Osteocyte (in vitro differentiated cells): ENCODE measurements at regions not wholly inside any gene's neighbourhood (a gene's known extent, or its start where the extent isn't known, plus 50 kb on each side); places are given as distances from the start of the nearest gene placed in this dataset.

ENCODE experiments used
- DNase-seq: peaks from one replicate; pipeline ENCODE4 v3.0.0; 2021; ENCODE audit warnings: mixed read lengths; ENCODE audit not compliant: unreplicated experiment; ENCODE audit errors: extremely low spot score
- H3K27ac Mint-ChIP-seq: one replicate; pipeline ENCODE4 v1.8.0; 2021; ENCODE audit warnings: mild to moderate bottlenecking, mixed read lengths; ENCODE audit not compliant: unreplicated experiment
- H3K27me3 Mint-ChIP-seq: one replicate; pipeline ENCODE4 v1.8.0; 2021; ENCODE audit warnings: mixed read lengths; ENCODE audit not compliant: unreplicated experiment
- H3K36me3 Mint-ChIP-seq: one replicate; pipeline ENCODE4 v1.8.0; 2021; ENCODE audit warnings: mixed read lengths; ENCODE audit not compliant: unreplicated experiment
- H3K4me1 Mint-ChIP-seq: one replicate; pipeline ENCODE4 v1.8.0; 2021; ENCODE audit warnings: mixed read lengths; ENCODE audit not compliant: unreplicated experiment
- H3K4me3 Mint-ChIP-seq: one replicate; pipeline ENCODE4 v1.8.0; 2021; ENCODE audit warnings: mild to moderate bottlenecking, moderate library complexity, mixed read lengths; ENCODE audit not compliant: unreplicated experiment
- H3K9me3 Mint-ChIP-seq: one replicate; pipeline ENCODE4 v1.8.0; 2021; ENCODE audit warnings: mixed read lengths; ENCODE audit not compliant: unreplicated experiment
- TF ChIP-seq, protein P1 (sequence below): fragments of 200-600 bp; sonication (generic); IDR thresholded peaks from 2 replicates; pipeline ENCODE4 v1.5.0; 2021; ENCODE audit warnings: antibody characterized with exemption, mild to moderate bottlenecking, moderate library complexity

- Mint-ChIP-seq H3K4me3 (no peak overlapping the region), H3K36me3 (no peaks in the 10 kb centered on the region), H3K9me3 (no peaks in the 10 kb centered on the region), H3K4me1 (no peaks in the 10 kb centered on the region), H3K27me3 (peaks cover 5% of the 10 kb centered on the region), H3K27ac (no peak overlapping the region)
- TF ChIP-seq, protein P1, sequence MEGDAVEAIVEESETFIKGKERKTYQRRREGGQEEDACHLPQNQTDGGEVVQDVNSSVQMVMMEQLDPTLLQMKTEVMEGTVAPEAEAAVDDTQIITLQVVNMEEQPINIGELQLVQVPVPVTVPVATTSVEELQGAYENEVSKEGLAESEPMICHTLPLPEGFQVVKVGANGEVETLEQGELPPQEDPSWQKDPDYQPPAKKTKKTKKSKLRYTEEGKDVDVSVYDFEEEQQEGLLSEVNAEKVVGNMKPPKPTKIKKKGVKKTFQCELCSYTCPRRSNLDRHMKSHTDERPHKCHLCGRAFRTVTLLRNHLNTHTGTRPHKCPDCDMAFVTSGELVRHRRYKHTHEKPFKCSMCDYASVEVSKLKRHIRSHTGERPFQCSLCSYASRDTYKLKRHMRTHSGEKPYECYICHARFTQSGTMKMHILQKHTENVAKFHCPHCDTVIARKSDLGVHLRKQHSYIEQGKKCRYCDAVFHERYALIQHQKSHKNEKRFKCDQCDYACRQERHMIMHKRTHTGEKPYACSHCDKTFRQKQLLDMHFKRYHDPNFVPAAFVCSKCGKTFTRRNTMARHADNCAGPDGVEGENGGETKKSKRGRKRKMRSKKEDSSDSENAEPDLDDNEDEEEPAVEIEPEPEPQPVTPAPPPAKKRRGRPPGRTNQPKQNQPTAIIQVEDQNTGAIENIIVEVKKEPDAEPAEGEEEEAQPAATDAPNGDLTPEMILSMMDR, result no peak
- DNase-seq, result peak; percentile 76
Observed at GRCh38 chr2:864501-865106, 86.0 kb upstream of the SNTG2 start.

DNA sequence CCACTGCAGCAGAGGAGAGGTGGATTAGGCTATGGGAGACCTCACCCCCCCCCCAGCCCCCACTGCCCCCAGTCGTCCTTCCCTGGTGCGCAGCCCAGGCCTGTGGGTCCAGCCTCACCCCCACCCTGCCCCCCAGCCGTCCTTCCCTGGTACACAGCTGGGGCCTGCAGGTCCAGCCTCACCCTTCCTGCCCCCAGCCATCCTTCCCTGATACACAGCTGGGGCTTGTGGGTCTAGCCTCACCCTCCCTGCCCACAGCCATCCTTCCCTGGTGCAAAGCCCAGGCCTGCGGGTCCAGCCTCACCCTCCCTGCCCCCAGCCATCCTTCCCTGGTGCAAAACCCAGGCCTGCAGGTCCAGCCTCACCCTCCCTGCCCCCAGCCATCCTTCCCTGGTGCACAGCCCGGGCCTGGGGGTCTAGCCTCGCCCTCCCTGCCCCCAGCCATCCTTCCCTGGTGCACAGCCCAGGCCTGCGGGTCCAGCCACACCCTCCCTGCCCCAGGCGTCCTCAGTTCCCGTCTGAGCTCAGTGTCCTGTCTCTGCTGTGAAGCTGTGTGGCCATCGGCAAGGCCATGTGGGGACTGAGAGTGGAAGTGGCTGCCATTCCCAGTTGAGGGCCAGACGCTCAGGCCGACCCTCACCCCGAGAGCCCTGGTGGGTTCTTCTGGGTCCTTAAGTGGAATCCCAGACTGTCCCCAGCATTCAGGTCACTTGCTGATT lies 86.8 kb upstream of the SNTG2 start:
- H3K4me1 Mint-ChIP-seq, result no peaks in the 10 kb centered on the region
- H3K4me3 Mint-ChIP-seq, result no peak overlapping the region
- TF ChIP-seq, protein P1, result no peak
- peak; percentile 75 for DNase-seq
- no peaks in the 10 kb centered on the region for H3K36me3 Mint-ChIP-seq
- H3K27ac Mint-ChIP-seq, result no peak overlapping the region
- no peaks in the 10 kb centered on the region for H3K9me3 Mint-ChIP-seq
- H3K27me3 Mint-ChIP-seq, result peaks cover 5% of the 10 kb centered on the region

- no peaks in the 10 kb centered on the region for H3K4me1 Mint-ChIP-seq
- no peak overlapping the region for H3K4me3 Mint-ChIP-seq
- peak; percentile 80 for DNase-seq
- H3K9me3 Mint-ChIP-seq, result no peaks in the 10 kb centered on the region
- TF ChIP-seq, protein P1, result no peak
- H3K27ac Mint-ChIP-seq, result no peak overlapping the region
- H3K27me3 Mint-ChIP-seq, result peaks cover 5% of the 10 kb centered on the region
- H3K36me3 Mint-ChIP-seq, result no peaks in the 10 kb centered on the region
Observed at GRCh38 chr2:862731-863466, 87.8 kb upstream of the SNTG2 start.

GRCh38 chr2:862355-862687 lies 88.3 kb upstream of the SNTG2 start:
- H3K27me3 Mint-ChIP-seq, result no peaks in the 10 kb centered on the region
- H3K4me1 Mint-ChIP-seq, result no peaks in the 10 kb centered on the region
- H3K36me3 Mint-ChIP-seq, result no peaks in the 10 kb centered on the region
- TF ChIP-seq, protein P1, result no peak
- no peak overlapping the region for H3K27ac Mint-ChIP-seq
- no peaks in the 10 kb centered on the region for H3K9me3 Mint-ChIP-seq
- peak; percentile 71 for DNase-seq
- no peak overlapping the region for H3K4me3 Mint-ChIP-seq
